ENCODE measurements at regions not wholly inside any gene's neighbourhood (a gene's known extent, or its start where the extent isn't known, plus 50 kb on each side); places are given as distances from the start of the nearest gene placed in this dataset.

GRCh38 chr6:21459641-21460040, 133.9 kb upstream of the SOX4 start:
- TF ChIP-seq POLR2AphosphoS5 (IDR thresholded peaks at IDR 0.05; ENCODE audit: low read depth, low read length) (no peak), POLR2A (IDR thresholded peaks at IDR 0.05; ENCODE audit: low read depth, low read length) (no peak), TAF1 (IDR thresholded peaks at IDR 0.05; ENCODE audit: borderline replicate concordance, low read depth, low read length) (no peak)
